GM08714 (cell line): ENCODE measurements at regions not wholly inside any gene's neighbourhood (a gene's known extent, or its start where the extent isn't known, plus 50 kb on each side); places are given as distances from the start of the nearest gene placed in this dataset.
"Not testable (repeated sequence)": the region's sequence is repeated elsewhere in the genome, so short reads cannot be mapped to it uniquely, and the experiment has no call there.

Source experiments
- H3K4me3 ChIP-seq: fragments of 200-500 bp; sonication (Bioruptor generic); 2 replicates; pipeline ENCODE4 v1.5.1; 2014; ENCODE audit warnings: mild to moderate bottlenecking, low read length, inconsistent platforms
- ZNF274 ChIP-seq: IDR thresholded peaks from 2 replicates; pipeline ENCODE4 v1.6.1; 2012; ENCODE audit warnings: mild to moderate bottlenecking, low read depth, low read length

GRCh38 chr14:105659935-105660527, 133.6 kb downstream of the TMEM121 start:
- no peak overlapping the region for H3K4me3 ChIP-seq
- no peak for TF ChIP-seq ZNF274

- H3K4me3 ChIP-seq: no peak overlapping the region
- no peak for TF ChIP-seq ZNF274
These were observed 134.6 kb downstream of the TMEM121 start for GRCh38 chr14:105660816-105661531.

GRCh38 chr14:105662043-105662442, 135.7 kb downstream of the TMEM121 start:
- H3K4me3 ChIP-seq: not testable (repeated sequence)

GRCh38 chr14:105662592-105662991, 136.2 kb downstream of the TMEM121 start:
- H3K4me3 ChIP-seq: not testable (repeated sequence)

GRCh38 chr14:105663323-105663722, 136.9 kb downstream of the TMEM121 start:
- H3K4me3 ChIP-seq: not testable (repeated sequence)

GRCh38 chr14:105663818-105664596, 137.6 kb downstream of the TMEM121 start:
- H3K4me3 ChIP-seq: not testable (repeated sequence)

- H3K4me3 ChIP-seq: no peak overlapping the region
- no peak for TF ChIP-seq ZNF274
These were observed 138.3 kb downstream of the TMEM121 start for GRCh38 chr14:105664691-105665090.

GRCh38 chr14:105665247-105665950, 139.0 kb downstream of the TMEM121 start:
- no peak overlapping the region for H3K4me3 ChIP-seq
- no peak for TF ChIP-seq ZNF274

- no peak for TF ChIP-seq ZNF274
- H3K4me3 ChIP-seq: no peak overlapping the region
These were observed 139.5 kb downstream of the TMEM121 start for GRCh38 chr14:105665951-105666277.

- no peak overlapping the region for H3K4me3 ChIP-seq
- TF ChIP-seq ZNF274: no peak
These were observed 140.0 kb downstream of the TMEM121 start for GRCh38 chr14:105666420-105666819.

GRCh38 chr14:105666991-105667662, 140.7 kb downstream of the TMEM121 start:
- not testable (repeated sequence) for H3K4me3 ChIP-seq

GRCh38 chr14:105667663-105668020, 141.3 kb downstream of the TMEM121 start:
- H3K4me3 ChIP-seq: not testable (repeated sequence)

GRCh38 chr14:105668021-105668420, 141.6 kb downstream of the TMEM121 start:
- not testable (repeated sequence) for H3K4me3 ChIP-seq

GRCh38 chr14:105668471-105669230, 142.3 kb downstream of the TMEM121 start:
- not testable (repeated sequence) for H3K4me3 ChIP-seq

- not testable (repeated sequence) for H3K4me3 ChIP-seq
These were observed 142.8 kb downstream of the TMEM121 start for GRCh38 chr14:105669231-105669610.

GRCh38 chr14:105669646-105670045, 143.3 kb downstream of the TMEM121 start:
- not testable (repeated sequence) for H3K4me3 ChIP-seq

GRCh38 chr14:105672450-105673200, 146.2 kb downstream of the TMEM121 start:
- H3K4me3 ChIP-seq: not testable (repeated sequence)

- H3K4me3 ChIP-seq: not testable (repeated sequence)
These were observed 149.1 kb downstream of the TMEM121 start for GRCh38 chr14:105675433-105675832.
